ENCODE measurements at regions not wholly inside any gene's neighbourhood (a gene's known extent, or its start where the extent isn't known, plus 50 kb on each side); places are given as distances from the start of the nearest gene placed in this dataset.
"Not testable (repeated sequence)": the region's sequence is repeated elsewhere in the genome, so short reads cannot be mapped to it uniquely, and the experiment has no call there.

- Histone ChIP-seq H3K4me1 (ENCODE audit: control insufficient read depth, insufficient read depth, low read length) (no peaks in the 10 kb centered on the region), H3K9ac (ENCODE audit: low read length) (no peak overlapping the region), H3K36me3 (ENCODE audit: control insufficient read depth, insufficient read depth, low read length, severe bottlenecking) (no peaks in the 10 kb centered on the region), H3K9me3 (ENCODE audit: control insufficient read depth, low read length) (no peaks in the 10 kb centered on the region), H3K4me3 (ENCODE audit: low read length) (no peak overlapping the region), H3K27me3 (replicated peaks; ENCODE audit: control insufficient read depth, insufficient read depth, low read length) (peaks cover 4% of the 10 kb centered on the region)
- DNase-seq (ENCODE audit: low read depth): no peak
Observed at GRCh38 chr20:6673071-6673470, 94.4 kb upstream of the BMP2 start.

DNA sequence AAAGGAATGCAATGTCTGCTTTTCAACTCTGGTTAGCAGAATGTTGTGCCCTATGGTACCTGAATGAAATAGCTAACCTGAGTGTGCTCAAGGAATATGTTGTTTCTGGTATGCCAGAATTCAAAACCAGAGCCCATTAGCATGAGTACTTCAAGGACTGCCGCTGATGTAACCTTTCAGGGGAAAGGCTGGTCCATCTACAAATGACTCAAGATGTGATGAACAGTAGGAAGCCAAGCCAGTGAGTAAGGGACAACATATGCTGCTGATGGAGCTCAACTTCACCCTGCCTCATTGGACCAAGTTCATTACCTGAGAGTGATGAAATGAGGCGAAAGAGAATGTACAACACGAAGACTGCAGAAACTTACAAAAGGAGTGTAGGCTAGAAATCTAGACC lies 95.7 kb upstream of the BMP2 start:
- no peak for DNase-seq (ENCODE audit: low read depth)
- no peak overlapping the region for H3K4me3 ChIP-seq (ENCODE audit: low read length)
- no peaks in the 10 kb centered on the region for H3K4me1 ChIP-seq (ENCODE audit: control insufficient read depth, insufficient read depth, low read length)
- H3K36me3 ChIP-seq (ENCODE audit: control insufficient read depth, insufficient read depth, low read length, severe bottlenecking): no peaks in the 10 kb centered on the region
- peaks cover 6% of the 10 kb centered on the region for H3K27me3 ChIP-seq (replicated peaks; ENCODE audit: control insufficient read depth, insufficient read depth, low read length)
- no peak overlapping the region for H3K9ac ChIP-seq (ENCODE audit: low read length)
- H3K9me3 ChIP-seq (ENCODE audit: control insufficient read depth, low read length): no peaks in the 10 kb centered on the region

DNA sequence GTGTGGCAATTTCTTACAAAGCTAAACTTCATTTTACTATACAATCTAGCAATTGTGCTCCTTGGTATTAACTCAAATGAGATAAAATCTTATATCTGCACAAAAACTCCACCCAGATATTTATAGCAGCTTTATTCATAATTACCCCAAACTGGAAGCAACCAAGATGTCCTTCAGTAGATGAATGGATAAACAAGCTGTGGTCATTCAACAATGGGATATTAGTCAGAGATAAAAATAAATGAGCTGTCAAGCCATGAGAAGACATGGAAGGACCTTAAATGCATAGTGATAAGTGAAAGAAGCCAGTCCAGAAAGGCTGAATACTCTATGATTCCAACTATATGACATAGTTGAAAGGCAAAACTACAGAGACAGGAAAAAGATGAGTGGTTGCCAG lies 98.9 kb upstream of the BMP2 start:
- no peak overlapping the region for H3K4me3 ChIP-seq (ENCODE audit: low read length)
- no peaks in the 10 kb centered on the region for H3K36me3 ChIP-seq (ENCODE audit: control insufficient read depth, insufficient read depth, low read length, severe bottlenecking)
- H3K27me3 ChIP-seq (replicated peaks; ENCODE audit: control insufficient read depth, insufficient read depth, low read length): peaks cover 6% of the 10 kb centered on the region
- DNase-seq (ENCODE audit: low read depth): no peak
- H3K4me1 ChIP-seq (ENCODE audit: control insufficient read depth, insufficient read depth, low read length): peaks cover 3% of the 10 kb centered on the region
- H3K9me3 ChIP-seq (ENCODE audit: control insufficient read depth, low read length): no peaks in the 10 kb centered on the region
- no peak overlapping the region for H3K9ac ChIP-seq (ENCODE audit: low read length)

- DNase-seq (ENCODE audit: low read depth): no peak
- H3K4me3 ChIP-seq (ENCODE audit: low read length): no peak overlapping the region
- peaks cover 3% of the 10 kb centered on the region for H3K4me1 ChIP-seq (ENCODE audit: control insufficient read depth, insufficient read depth, low read length)
- peaks cover 2% of the 10 kb centered on the region for H3K27me3 ChIP-seq (replicated peaks; ENCODE audit: control insufficient read depth, insufficient read depth, low read length)
- H3K9ac ChIP-seq (ENCODE audit: low read length): no peak overlapping the region
- no peaks in the 10 kb centered on the region for H3K36me3 ChIP-seq (ENCODE audit: control insufficient read depth, insufficient read depth, low read length, severe bottlenecking)
- peaks cover 6% of the 10 kb centered on the region for H3K9me3 ChIP-seq (ENCODE audit: control insufficient read depth, low read length)
Observed at GRCh38 chr20:6665621-6666355, 101.7 kb upstream of the BMP2 start.

GRCh38 chr20:6665161-6665560 lies 102.3 kb upstream of the BMP2 start:
- H3K36me3 ChIP-seq (ENCODE audit: control insufficient read depth, insufficient read depth, low read length, severe bottlenecking): no peaks in the 10 kb centered on the region

GRCh38 chr20:6664574-6664973 lies 102.9 kb upstream of the BMP2 start:
- no peaks in the 10 kb centered on the region for H3K36me3 ChIP-seq (ENCODE audit: control insufficient read depth, insufficient read depth, low read length, severe bottlenecking)
- H3K27me3 ChIP-seq (replicated peaks; ENCODE audit: control insufficient read depth, insufficient read depth, low read length): peaks cover 2% of the 10 kb centered on the region
- no peak overlapping the region for H3K4me3 ChIP-seq (ENCODE audit: low read length)
- H3K9ac ChIP-seq (ENCODE audit: low read length): no peak overlapping the region
- H3K9me3 ChIP-seq (ENCODE audit: control insufficient read depth, low read length): peaks cover 6% of the 10 kb centered on the region
- peaks cover 3% of the 10 kb centered on the region for H3K4me1 ChIP-seq (ENCODE audit: control insufficient read depth, insufficient read depth, low read length)
- no peak for DNase-seq (ENCODE audit: low read depth)

More at GRCh38 chr20:6665161-6665560, 102.3 kb upstream of the BMP2 start:
- Histone ChIP-seq H3K9ac (ENCODE audit: low read length) (no peak overlapping the region), H3K27me3 (replicated peaks; ENCODE audit: control insufficient read depth, insufficient read depth, low read length) (peaks cover 2% of the 10 kb centered on the region), H3K4me1 (ENCODE audit: control insufficient read depth, insufficient read depth, low read length) (peaks cover 3% of the 10 kb centered on the region), H3K4me3 (ENCODE audit: low read length) (no peak overlapping the region), H3K9me3 (ENCODE audit: control insufficient read depth, low read length) (peaks cover 6% of the 10 kb centered on the region)
- no peak for DNase-seq (ENCODE audit: low read depth)

GRCh38 chr20:6663751-6664388 lies 103.6 kb upstream of the BMP2 start:
- Histone ChIP-seq H3K36me3 (ENCODE audit: control insufficient read depth, insufficient read depth, low read length, severe bottlenecking) (no peaks in the 10 kb centered on the region), H3K4me3 (ENCODE audit: low read length) (no peak overlapping the region), H3K27me3 (replicated peaks; ENCODE audit: control insufficient read depth, insufficient read depth, low read length) (peaks cover 2% of the 10 kb centered on the region), H3K9me3 (ENCODE audit: control insufficient read depth, low read length) (peaks cover 6% of the 10 kb centered on the region), H3K4me1 (ENCODE audit: control insufficient read depth, insufficient read depth, low read length) (peaks cover 3% of the 10 kb centered on the region), H3K9ac (ENCODE audit: low read length) (no peak overlapping the region)
- no peak for DNase-seq (ENCODE audit: low read depth)

DNA sequence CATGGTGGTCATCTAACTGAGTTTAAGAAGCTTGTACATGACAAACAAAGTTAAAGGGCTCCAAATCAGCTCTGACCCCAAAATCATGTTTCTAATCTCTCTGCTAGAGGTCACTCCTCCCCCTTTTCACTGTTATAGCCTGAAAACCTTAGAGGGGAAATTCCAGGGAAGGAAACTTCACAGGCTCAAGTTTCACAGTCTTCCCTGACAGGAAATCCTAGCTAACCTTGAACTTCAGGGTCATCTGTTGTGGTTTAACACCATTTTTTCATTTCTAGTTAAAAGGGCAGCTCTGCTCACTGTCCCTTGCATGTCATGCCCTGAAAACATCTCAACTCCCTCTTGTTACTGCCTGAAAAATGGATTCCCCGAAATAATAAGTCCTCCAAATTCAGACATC lies 104.4 kb upstream of the BMP2 start:
- Histone ChIP-seq H3K36me3 (ENCODE audit: control insufficient read depth, insufficient read depth, low read length, severe bottlenecking) (no peaks in the 10 kb centered on the region), H3K9ac (ENCODE audit: low read length) (no peak overlapping the region), H3K4me3 (ENCODE audit: low read length) (no peak overlapping the region), H3K27me3 (replicated peaks; ENCODE audit: control insufficient read depth, insufficient read depth, low read length) (peaks cover 2% of the 10 kb centered on the region), H3K9me3 (ENCODE audit: control insufficient read depth, low read length) (peaks cover 6% of the 10 kb centered on the region), H3K4me1 (ENCODE audit: control insufficient read depth, insufficient read depth, low read length) (peaks cover 3% of the 10 kb centered on the region)
- DNase-seq (ENCODE audit: low read depth): no peak

- no peaks in the 10 kb centered on the region for H3K27me3 ChIP-seq (replicated peaks; ENCODE audit: control insufficient read depth, insufficient read depth, low read length)
- H3K9ac ChIP-seq (ENCODE audit: low read length): no peak overlapping the region
- no peak for DNase-seq (ENCODE audit: low read depth)
- no peak overlapping the region for H3K4me3 ChIP-seq (ENCODE audit: low read length)
- H3K4me1 ChIP-seq (ENCODE audit: control insufficient read depth, insufficient read depth, low read length): peaks cover 7% of the 10 kb centered on the region
- no peaks in the 10 kb centered on the region for H3K36me3 ChIP-seq (ENCODE audit: control insufficient read depth, insufficient read depth, low read length, severe bottlenecking)
- peaks cover 6% of the 10 kb centered on the region for H3K9me3 ChIP-seq (ENCODE audit: control insufficient read depth, low read length)
Observed at GRCh38 chr20:6662309-6662708, 105.2 kb upstream of the BMP2 start.

DNA sequence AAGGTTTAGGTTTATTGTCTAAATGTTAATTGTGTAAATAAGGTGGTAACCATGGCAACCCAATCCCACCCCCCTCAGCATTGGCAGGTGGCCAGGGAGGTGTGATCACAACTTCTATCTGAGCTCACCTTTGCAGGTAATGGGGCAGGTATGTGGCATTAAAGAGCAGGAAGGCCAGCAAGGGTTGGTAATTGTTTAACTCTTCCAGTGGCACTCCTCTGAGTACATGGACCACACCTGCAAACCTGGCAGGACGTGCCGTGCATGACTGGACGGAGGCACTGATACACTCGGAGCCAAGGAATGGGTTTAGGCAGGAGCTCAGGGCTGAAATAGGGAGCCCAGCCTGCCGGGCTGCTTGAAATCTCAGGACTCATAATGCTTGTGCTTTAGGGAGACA lies 107.0 kb upstream of the BMP2 start:
- Histone ChIP-seq H3K36me3 (ENCODE audit: control insufficient read depth, insufficient read depth, low read length, severe bottlenecking) (no peaks in the 10 kb centered on the region), H3K4me3 (ENCODE audit: low read length) (no peak overlapping the region), H3K9ac (ENCODE audit: low read length) (no peak overlapping the region), H3K27me3 (replicated peaks; ENCODE audit: control insufficient read depth, insufficient read depth, low read length) (no peaks in the 10 kb centered on the region), H3K4me1 (ENCODE audit: control insufficient read depth, insufficient read depth, low read length) (peaks cover 8% of the 10 kb centered on the region), H3K9me3 (ENCODE audit: control insufficient read depth, low read length) (peaks cover 6% of the 10 kb centered on the region)
- DNase-seq (ENCODE audit: low read depth): no peak

DNA sequence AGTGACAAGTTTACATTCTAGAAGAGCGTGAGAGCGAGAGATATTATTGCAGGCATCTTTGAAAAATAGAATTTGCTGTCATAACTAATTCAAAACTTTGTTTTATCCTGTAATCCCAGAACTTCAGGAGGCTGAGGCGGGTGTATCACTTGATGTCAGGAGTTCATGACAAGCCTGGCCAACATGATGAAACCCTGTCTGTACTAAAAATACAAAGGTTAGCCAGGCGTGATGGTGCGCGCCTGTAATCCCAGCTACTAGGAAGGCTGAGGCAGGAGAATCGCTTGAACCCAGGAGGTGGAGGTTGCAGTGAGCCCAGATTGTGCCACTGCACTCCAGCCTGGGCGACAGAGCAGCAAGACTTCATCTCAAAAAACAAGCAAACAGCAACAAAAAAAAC lies 108.6 kb upstream of the BMP2 start:
- H3K36me3 ChIP-seq (ENCODE audit: control insufficient read depth, insufficient read depth, low read length, severe bottlenecking); H3K9me3 ChIP-seq (ENCODE audit: control insufficient read depth, low read length); DNase-seq (ENCODE audit: low read depth); H3K9ac ChIP-seq (ENCODE audit: low read length); H3K4me3 ChIP-seq (ENCODE audit: low read length); H3K27me3 ChIP-seq (replicated peaks; ENCODE audit: control insufficient read depth, insufficient read depth, low read length): not testable (repeated sequence)
- peaks cover 19% of the 10 kb centered on the region for H3K4me1 ChIP-seq (ENCODE audit: control insufficient read depth, insufficient read depth, low read length)
